Frontal cortex (tissue), 3 donors: ENCODE measurements at regions not wholly inside any gene's neighbourhood (a gene's known extent, or its start where the extent isn't known, plus 50 kb on each side); places are given as distances from the start of the nearest gene placed in this dataset.

Experiments
- DNase-seq, 2 donors: peaks; one replicate each; pipeline ENCODE4 v3.0.0; 2012; ENCODE audit warnings: low spot score in 2 of 2
- FAIRE-seq: peaks from 2 replicates; lab custom pipeline; 2012; peaks lifted over from hg19 to GRCh38; lab: Jason Lieb, UNC
- donor health status: control.
- donor health status: control.
- donor health status: control.

GRCh38 chr4:3343358-3343757 is 50.5 kb downstream of the RGS12 start:
- FAIRE-seq (no peak), DNase-seq (no peak)

GRCh38 chr4:3344104-3344503 is 51.3 kb downstream of the RGS12 start:
- FAIRE-seq (no peak), DNase-seq (no peak)

GRCh38 chr4:3344596-3344995 is 51.8 kb downstream of the RGS12 start:
- FAIRE-seq (no peak), DNase-seq (no peak)

GRCh38 chr4:3345384-3345783 is 52.6 kb downstream of the RGS12 start:
- DNase-seq (no peak), FAIRE-seq (no peak)

DNA sequence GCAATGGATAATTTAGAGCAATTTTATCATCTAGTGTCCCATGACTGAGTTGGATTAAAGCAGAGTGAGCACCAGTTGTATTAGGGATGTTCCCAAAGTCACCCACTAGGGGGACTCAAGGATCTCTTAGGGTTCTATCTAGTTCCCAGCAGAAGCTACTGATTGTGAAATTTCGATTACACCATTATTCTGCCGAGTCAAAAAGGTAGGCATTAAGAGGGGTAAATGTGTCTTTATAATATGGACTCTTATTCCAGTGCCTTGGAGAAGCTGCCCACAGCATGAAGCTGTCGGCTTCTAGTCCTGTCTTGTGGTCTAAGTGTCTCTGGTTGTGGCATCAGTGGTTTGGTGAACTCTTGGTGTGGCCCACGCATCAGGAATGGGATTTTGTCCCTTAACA is 53.3 kb downstream of the RGS12 start:
- FAIRE-seq (peak; percentile 40), DNase-seq (peak in 1 of 2 donors; percentile 78)

DNA sequence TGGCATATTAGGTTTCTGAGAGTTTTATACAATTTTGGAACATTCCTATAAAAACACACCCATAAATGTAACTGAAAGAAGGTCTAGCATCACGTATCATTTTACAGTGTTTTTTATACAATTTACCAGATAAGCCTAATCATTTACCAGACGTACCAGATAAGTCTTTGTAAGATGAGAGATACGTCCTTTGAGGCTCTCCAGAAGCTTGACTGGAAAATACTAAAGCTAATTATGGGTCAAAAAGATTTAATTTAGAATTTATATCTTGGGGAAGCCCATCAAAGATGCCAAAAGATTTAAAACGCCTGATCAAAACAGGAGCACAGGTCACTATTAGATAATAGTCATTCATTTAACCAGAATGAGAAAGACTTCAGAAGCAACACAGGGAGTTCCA is 55.0 kb downstream of the RGS12 start:
- DNase-seq (no peak), FAIRE-seq (no peak)

DNA sequence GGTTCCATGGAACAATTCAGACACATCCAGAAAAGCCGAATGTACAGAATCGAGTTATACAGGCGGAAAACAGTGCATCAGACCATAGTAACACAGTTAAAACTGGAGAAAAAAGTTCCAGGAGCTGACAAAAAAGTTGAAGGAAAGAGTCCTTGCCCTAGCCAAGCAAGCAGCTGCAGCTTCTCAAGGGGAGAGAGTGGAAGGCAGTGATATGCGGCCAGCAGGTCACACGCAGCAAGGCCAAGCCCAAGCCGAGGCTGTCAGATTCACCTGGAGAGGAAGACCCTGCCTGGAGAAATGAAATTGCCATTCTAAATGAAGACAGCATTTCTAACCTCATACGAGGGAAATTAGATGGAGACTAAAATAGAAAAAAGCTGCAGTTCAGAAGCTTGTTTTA is 55.8 kb downstream of the RGS12 start:
- no peak for DNase-seq

DNA sequence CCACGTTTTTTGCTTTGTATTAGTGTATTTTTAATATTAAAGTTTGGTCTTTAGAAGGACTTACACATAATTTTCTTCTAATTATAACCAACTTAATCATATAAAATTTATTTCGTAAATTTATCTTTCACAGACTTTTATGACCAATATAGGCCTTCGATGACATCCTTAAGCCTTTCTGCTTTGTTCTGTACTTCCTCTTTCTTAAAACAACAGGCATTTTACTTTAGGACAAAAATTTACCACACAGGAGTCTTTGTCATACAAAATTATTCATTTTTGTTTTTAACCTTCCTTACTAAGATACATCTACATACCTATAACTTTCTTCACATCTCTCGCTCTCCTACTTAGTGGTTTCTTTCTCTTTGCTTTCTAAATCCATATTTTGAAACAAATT is 56.3 kb downstream of the RGS12 start:
- FAIRE-seq = no peak
- DNase-seq = no peak

More for the DNA sequence above, 55.8 kb downstream of the RGS12 start:
- FAIRE-seq = no peak

DNA sequence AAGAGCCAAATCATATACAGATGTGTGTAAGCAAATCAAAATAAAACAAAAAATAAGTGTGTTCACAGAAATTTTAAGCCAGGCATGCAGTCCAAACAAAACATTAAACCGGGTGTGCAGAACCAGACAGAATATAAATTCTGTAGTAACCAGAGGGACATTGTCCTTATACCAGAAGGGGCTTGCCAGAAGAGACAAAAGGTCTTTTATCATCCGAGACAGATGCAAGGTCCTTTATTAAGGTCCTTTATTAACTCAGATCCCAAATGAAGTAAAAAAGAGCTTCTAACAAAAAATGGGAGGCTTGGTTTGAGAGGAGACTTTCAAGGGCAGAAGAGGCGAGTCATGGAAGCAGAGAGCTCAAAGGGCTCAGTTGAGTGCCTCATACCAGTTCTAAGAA is 59.2 kb downstream of the RGS12 start:
- DNase-seq = no peak
- no peak for FAIRE-seq

- DNase-seq (no peak), FAIRE-seq (no peak)
Measured at GRCh38 chr4:3352505-3352904, 59.7 kb downstream of the RGS12 start.

- DNase-seq (no peak), FAIRE-seq (no peak)
Measured at GRCh38 chr4:3352941-3353594, 60.2 kb downstream of the RGS12 start.

- no peak for DNase-seq
- no peak for FAIRE-seq
Measured at GRCh38 chr4:3353752-3354454, 61.1 kb downstream of the RGS12 start.

DNA sequence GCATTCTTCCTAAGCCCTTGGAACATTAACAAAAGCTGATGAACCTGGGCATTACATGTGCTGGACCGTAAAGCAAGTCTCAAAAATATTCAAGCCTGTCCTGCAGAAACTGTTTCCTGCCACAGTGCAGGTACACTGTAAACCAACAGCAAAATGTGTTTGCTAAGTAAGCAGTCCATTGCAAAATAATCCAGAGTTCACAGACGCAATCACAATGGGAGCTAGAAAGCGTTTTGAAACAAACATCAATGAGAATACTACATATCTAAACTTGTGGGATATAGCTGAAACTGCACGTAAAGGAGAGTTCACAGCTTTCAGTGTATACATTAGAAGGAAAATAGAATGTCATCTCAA is 61.6 kb downstream of the RGS12 start:
- DNase-seq (no peak), FAIRE-seq (no peak)

DNA sequence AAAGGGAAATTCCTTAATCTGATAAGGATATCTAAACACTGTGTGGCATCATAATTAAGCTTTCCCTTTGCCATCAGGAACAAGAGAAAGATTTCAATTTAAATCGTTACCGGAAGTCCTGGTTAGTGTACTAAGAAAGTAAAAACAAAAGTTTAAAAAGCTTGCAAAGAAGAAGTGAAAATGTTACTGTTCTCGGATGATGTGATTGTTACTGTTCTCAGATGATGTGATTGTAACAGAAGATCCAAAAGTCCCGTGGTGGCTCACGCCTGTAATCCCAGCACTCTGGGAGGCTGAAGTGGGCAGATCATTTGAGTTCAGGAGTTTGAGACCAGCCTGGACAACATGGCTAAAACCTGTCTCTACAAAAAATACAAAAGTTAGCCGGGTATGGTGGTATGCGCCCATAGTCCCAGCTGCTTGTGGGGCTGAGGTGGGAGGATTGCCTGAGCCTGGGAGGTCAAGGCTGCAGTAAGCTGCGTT is 62.5 kb downstream of the RGS12 start:
- DNase-seq = no peak
- no peak for FAIRE-seq

DNA sequence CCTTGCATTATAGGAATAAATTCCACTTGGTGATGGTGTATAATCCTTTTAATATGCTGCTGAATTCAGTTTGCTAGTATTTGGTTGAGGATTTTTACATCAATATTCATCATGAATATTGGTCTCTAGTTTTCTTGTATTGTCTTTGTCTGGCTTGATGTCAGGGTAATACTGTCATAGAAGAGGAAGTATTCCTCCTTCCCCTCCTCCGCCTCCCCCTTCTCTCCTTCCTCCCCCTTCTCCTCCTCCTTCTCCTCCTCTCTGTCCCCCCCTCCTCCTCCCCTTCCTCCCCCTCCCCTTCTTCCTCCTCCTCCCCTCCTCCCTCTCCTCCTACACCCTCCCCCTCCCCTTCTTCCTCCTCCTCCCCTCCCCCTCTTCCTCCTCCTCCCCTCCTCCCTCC is 65.8 kb downstream of the RGS12 start:
- FAIRE-seq = no peak
- DNase-seq = no peak

GRCh38 chr4:3360777-3361176 is 68.0 kb downstream of the RGS12 start:
- DNase-seq (no peak), FAIRE-seq (no peak)

DNA sequence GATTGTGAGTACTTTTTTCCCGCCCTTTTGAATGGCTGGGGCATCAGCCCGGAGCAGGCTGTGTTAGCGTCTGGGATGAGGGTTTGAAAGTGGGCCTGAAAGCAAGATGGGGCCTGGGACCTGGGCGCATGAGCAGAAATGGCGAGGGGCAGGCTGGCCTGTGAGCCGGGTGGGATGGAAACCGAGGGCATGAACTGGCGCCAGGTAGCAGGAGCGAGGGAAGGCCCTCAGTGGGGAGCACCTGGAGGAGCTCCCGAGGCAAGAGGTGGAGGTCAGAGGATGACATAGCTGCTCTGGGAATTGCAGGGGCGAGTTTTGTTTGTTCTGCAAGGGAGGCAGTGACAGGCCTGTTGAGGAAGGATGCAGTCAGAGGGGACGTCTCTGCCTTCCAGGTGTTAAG is 68.6 kb downstream of the RGS12 start:
- DNase-seq (no peak), FAIRE-seq (no peak)

GRCh38 chr4:3361896-3362295 is 69.1 kb downstream of the RGS12 start:
- FAIRE-seq (no peak), DNase-seq (no peak)

DNA sequence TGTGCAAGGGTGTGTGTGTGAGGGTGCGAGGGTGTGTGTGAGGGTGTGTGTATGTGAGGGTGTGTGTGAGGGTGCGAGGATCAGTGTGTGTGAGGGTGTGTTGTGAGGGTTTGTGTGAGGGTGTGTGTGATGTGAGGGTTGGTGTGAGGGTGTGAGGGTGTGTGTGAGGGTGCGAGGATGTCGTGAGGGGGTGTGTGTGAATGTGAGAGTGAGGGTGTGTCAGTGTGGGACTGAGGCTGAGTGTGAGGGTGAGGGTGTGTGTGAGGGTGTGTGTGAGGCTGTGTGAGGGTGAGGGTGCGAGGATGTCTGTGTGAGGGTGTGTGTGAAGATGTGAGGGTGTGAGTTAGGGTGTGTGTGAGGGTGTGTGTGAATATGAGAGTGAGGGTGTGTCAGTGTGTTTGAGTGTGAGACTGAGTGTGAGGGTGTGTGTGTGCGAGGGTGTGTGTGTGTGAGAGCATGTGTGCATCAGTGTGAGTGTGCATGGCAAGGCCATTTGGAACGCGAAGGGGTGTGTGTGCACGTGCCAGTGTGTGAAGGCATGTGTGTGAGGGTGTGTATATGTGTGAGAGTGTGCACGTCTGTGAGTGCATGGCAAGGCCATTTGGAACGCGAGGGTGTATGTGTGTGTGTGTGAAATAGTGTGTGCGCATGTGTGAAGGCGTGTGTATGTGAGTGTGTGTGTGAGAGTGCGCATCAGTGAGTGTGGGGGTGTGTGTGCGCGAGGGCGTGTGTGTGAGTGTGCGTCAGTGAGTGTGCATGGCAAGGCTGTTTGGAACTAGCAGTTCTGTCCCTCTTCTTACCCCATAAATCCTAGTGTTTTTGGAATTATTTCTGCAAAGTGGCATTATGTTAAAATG is 69.8 kb downstream of the RGS12 start:
- FAIRE-seq = no peak
- no peak for DNase-seq

DNA sequence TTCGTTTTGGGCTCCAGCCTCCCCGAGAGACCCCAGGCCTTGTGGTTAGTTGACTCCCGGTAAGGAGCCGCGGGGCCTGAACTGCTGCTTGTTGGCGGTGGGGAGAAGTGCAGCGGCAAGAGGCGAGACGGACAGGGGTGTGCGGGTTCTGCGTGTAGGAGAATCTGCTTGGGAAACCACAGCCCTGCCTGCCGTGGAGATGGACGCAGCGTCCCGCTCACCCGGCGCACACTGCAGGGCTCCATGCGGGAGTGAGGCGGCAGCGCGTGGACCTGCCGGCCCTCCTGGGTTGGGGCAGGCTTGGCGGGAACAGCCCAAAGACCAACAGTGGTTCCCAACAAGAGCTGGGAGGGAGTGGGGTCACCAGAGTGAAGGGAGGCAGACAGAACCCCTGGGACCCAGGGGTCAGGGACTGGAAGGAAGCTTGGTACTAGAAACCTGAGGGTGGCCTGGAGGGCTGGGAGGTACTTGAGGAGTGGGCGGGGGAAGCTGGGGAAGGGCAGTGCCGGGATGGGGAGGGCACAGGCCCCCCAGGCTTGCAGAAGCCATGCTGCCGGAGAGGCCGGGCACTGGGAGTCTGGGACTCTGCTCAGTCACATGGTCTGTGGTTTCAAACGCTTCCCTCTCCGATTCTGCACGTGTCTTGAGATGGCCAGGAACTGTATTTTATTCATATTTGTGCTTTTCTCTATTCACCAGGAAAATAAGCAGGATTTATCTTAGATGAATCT is 70.8 kb downstream of the RGS12 start:
- no peak for FAIRE-seq
- DNase-seq = no peak
